OCI-LY7 (cell line): ENCODE measurements at regions not wholly inside any gene's neighbourhood (a gene's known extent, or its start where the extent isn't known, plus 50 kb on each side); places are given as distances from the start of the nearest gene placed in this dataset.

Experiments
- BruUV-seq: library from RNA; stranded (reverse); fragments of 400-500 nt; replicated peaks from 2 replicates; lab custom pipeline; 2021; lab: Mats Ljungman, UMichigan
- CTCF ChIA-PET: fragments of 300-600 bp; sonication (Branson Sonifier 250); formaldehyde crosslinking; loops from one replicate; lab custom pipeline; 2022; ENCODE audit warnings: antibody characterized with exemption; ENCODE audit not compliant: unreplicated experiment; lab: Charles Lee
- POLR2A ChIA-PET: fragments of 300-600 bp; sonication (Branson Sonifier 250); formaldehyde crosslinking; loops from one replicate; lab custom pipeline; 2022; ENCODE audit warnings: antibody characterized with exemption; lab: Charles Lee
- DNase-seq: peaks from one replicate; pipeline ENCODE4 v3.0.0-alpha.2; 2015; ENCODE audit warnings: low spot score
- H2AFZ ChIP-seq: fragments of 200-600 bp; sonication (generic), shearing (Covaris generic); 2 replicates; pipeline ENCODE4 v1.6.1; 2014; ENCODE audit warnings: mild to moderate bottlenecking, antibody characterized with exemption, low read length, moderate library complexity
- H3K27ac ChIP-seq: fragments of 200-600 bp; sonication (generic); 2 replicates; pipeline ENCODE4 v1.5.1; 2014; ENCODE audit warnings: mixed run types, low read depth, mild to moderate bottlenecking, moderate library complexity, low read length, inconsistent platforms; ENCODE audit not compliant: poor library complexity, severe bottlenecking
- H3K36me3 ChIP-seq: fragments of 200-600 bp; sonication (generic); 2 replicates; pipeline ENCODE4 v1.6.1; 2014; ENCODE audit warnings: mild to moderate bottlenecking, antibody characterized with exemption, low read length, moderate library complexity, mixed read lengths; ENCODE audit not compliant: insufficient read depth
- H3K4me1 ChIP-seq: fragments of 200-600 bp; sonication (generic); 2 replicates; pipeline ENCODE4 v1.5.1; 2014; ENCODE audit warnings: mild to moderate bottlenecking, low read length; ENCODE audit not compliant: insufficient read depth, poor library complexity, severe bottlenecking
- H3K4me2 ChIP-seq: fragments of 200-600 bp; sonication (generic); 2 replicates; pipeline ENCODE4 v1.6.1; 2014; ENCODE audit warnings: mild to moderate bottlenecking, low read length
- H3K4me3 ChIP-seq: fragments of 200-600 bp; sonication (generic); 2 replicates; pipeline ENCODE4 v1.5.1; 2014; ENCODE audit warnings: mild to moderate bottlenecking, low read depth, low read length; ENCODE audit not compliant: poor library complexity, severe bottlenecking
- H3K79me2 ChIP-seq: fragments of 200-600 bp; sonication (generic); 2 replicates; pipeline ENCODE4 v1.6.1; 2016; ENCODE audit warnings: low read depth, mild to moderate bottlenecking, low read length, moderate library complexity, mixed read lengths; ENCODE audit not compliant: insufficient read depth
- H3K9me2 ChIP-seq: fragments of 200-600 bp; sonication (generic); 2 replicates; pipeline ENCODE4 v1.6.1; 2016; ENCODE audit warnings: mild to moderate bottlenecking, low read length, mixed read lengths; ENCODE audit not compliant: insufficient read depth
- H3K9me3 ChIP-seq: fragments of 200-600 bp; sonication (generic); 2 replicates; pipeline ENCODE4 v1.6.1; 2014; ENCODE audit warnings: mild to moderate bottlenecking, mixed run types, low read length, mixed read lengths
- H4K20me1 ChIP-seq: fragments of 200-600 bp; sonication (generic); 2 replicates; pipeline ENCODE4 v1.6.1; 2014; ENCODE audit warnings: mild to moderate bottlenecking, antibody characterized with exemption, low read length, moderate library complexity, mixed read lengths; ENCODE audit not compliant: insufficient read depth
- EZH2phosphoT487 ChIP-seq: fragments of 200-600 bp; sonication (generic); IDR thresholded peaks from 2 replicates; pipeline ENCODE4 v1.6.1; 2018; ENCODE audit warnings: low read depth, borderline replicate concordance, mild to moderate bottlenecking, mixed run types, antibody characterized with exemption, low read length, moderate library complexity, mixed read lengths
- intact Hi-C: fragments of 100-400 bp; cut with micrococcal nuclease; formaldehyde crosslinking; loops from one replicate; pipeline ENCODE4 v1.10.0; 2022; ENCODE audit not compliant: unreplicated experiment
- TF ChIP-seq, protein P1 (sequence below): fragments of 200-600 bp; sonication (generic); conservative IDR thresholded peaks from 2 replicates; pipeline ENCODE4 v1.5.1; 2014; ENCODE audit warnings: mild to moderate bottlenecking, antibody characterized with exemption, low read length, moderate library complexity, mixed read lengths

DNA sequence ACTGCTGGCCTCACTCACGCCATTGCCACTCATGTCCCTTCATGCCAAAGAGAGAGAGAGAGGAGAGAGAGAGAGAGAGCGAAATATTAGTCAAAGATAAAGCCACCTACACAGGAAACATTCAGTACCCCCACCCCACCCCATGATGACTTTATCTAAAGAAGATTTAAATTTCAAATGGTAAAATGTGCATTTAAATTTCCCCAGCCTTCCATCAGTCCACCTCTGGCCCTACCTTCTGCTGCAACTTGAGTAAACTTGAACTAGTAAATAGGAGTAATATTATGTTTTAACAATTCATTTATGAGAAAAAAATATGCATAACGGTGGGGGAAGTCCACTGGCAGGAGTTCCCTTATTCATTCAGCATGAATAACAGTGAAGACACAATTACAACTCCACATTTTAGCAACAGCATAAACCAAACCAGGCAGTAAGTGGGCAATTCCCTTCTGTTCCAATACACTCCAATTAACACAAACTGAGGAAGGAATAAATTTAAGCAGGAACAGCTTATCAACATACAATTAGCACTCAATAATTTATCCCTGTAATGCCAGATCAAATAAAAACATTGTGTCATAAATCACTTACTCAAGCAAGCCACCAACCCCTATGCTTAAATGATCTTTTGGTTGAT is 264.2 kb downstream of the LNPK start:
- TF ChIP-seq EZH2phosphoT487 = no peak
- TF ChIP-seq, protein P1, sequence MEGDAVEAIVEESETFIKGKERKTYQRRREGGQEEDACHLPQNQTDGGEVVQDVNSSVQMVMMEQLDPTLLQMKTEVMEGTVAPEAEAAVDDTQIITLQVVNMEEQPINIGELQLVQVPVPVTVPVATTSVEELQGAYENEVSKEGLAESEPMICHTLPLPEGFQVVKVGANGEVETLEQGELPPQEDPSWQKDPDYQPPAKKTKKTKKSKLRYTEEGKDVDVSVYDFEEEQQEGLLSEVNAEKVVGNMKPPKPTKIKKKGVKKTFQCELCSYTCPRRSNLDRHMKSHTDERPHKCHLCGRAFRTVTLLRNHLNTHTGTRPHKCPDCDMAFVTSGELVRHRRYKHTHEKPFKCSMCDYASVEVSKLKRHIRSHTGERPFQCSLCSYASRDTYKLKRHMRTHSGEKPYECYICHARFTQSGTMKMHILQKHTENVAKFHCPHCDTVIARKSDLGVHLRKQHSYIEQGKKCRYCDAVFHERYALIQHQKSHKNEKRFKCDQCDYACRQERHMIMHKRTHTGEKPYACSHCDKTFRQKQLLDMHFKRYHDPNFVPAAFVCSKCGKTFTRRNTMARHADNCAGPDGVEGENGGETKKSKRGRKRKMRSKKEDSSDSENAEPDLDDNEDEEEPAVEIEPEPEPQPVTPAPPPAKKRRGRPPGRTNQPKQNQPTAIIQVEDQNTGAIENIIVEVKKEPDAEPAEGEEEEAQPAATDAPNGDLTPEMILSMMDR = no peak
- H3K36me3 ChIP-seq = no peaks in the 10 kb centered on the region
- H3K4me1 ChIP-seq = no peaks in the 10 kb centered on the region
- no peak for DNase-seq
- H3K9me2 ChIP-seq = no peaks in the 10 kb centered on the region
- POLR2A ChIA-PET = no interaction called here
- H2AFZ ChIP-seq = no peak overlapping the region
- no peaks in the 10 kb centered on the region for H4K20me1 ChIP-seq
- no peak overlapping the region for H3K4me3 ChIP-seq
- H3K79me2 ChIP-seq = no peaks in the 10 kb centered on the region
- H3K27ac ChIP-seq = no peak overlapping the region
- intact Hi-C loops = no loop called here
- no peaks in the 10 kb centered on the region for H3K9me3 ChIP-seq
- CTCF ChIA-PET = no interaction called here
- no peak overlapping the region for H3K4me2 ChIP-seq
- no TSS peak for BruUV-seq

DNA sequence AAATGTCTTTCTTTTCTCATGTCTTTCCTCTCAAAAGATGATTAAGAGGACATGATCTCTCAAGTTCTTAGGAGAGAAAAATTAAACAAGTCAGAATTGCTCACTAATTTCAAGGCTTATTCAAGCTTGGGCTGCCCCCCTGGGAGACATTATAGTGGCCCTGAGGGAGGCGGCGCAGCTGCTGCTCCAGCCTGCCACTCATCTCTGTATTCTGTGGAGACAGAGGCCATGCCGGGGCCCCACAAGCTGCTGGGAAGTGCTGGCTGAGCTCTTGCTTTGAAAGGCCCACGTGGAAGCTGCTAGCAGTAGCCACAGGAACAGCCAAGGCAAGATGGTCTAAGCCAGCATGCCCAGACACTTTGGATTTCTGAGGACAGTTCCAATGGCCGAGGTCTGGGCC is 267.4 kb downstream of the LNPK start:
- no peaks in the 10 kb centered on the region for H4K20me1 ChIP-seq
- no peak for DNase-seq
- POLR2A ChIA-PET = no interaction called here
- H3K79me2 ChIP-seq = no peaks in the 10 kb centered on the region
- no peak for TF ChIP-seq EZH2phosphoT487
- TF ChIP-seq, protein P1 = no peak
- BruUV-seq = no TSS peak
- H3K27ac ChIP-seq = no peak overlapping the region
- no peaks in the 10 kb centered on the region for H3K9me3 ChIP-seq
- no peaks in the 10 kb centered on the region for H3K4me1 ChIP-seq
- H2AFZ ChIP-seq = no peak overlapping the region
- H3K9me2 ChIP-seq = no peaks in the 10 kb centered on the region
- intact Hi-C loops = no loop called here
- no peak overlapping the region for H3K4me3 ChIP-seq
- no peak overlapping the region for H3K4me2 ChIP-seq
- H3K36me3 ChIP-seq = no peaks in the 10 kb centered on the region
- CTCF ChIA-PET = no interaction called here

DNA sequence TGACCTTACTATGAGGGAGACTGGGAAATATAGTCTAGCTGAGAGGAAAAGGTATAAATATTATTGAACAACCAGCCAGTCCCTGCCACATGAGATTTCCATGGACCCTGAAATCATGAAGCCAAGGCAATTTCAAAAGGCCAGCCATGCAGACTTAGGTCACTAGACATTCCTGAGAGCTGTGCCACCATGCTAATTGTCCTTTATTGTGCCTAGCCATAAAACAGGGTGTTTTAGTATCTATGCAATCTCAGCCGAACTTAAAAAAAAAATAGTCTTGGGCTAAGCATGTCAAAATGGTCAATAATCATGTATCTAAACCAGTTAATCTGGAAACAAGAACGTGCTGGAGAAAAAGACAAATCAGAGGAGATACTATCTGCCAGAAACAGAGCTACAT is 269.5 kb downstream of the LNPK start:
- Histone ChIP-seq H3K4me2 (no peak overlapping the region), H3K9me2 (no peaks in the 10 kb centered on the region), H3K4me1 (no peaks in the 10 kb centered on the region), H3K9me3 (no peaks in the 10 kb centered on the region), H3K27ac (no peak overlapping the region), H4K20me1 (no peaks in the 10 kb centered on the region), H3K36me3 (no peaks in the 10 kb centered on the region), H3K4me3 (no peak overlapping the region), H3K79me2 (no peaks in the 10 kb centered on the region), H2AFZ (no peak overlapping the region)
- ChIA-PET POLR2A (no interaction called here), CTCF (no interaction called here)
- intact Hi-C loops = no loop called here
- no peak for DNase-seq
- TF ChIP-seq, protein P1 = no peak
- TF ChIP-seq EZH2phosphoT487 = no peak
- BruUV-seq = no TSS peak
